ENCODE measurements at regions not wholly inside any gene's neighbourhood (a gene's known extent, or its start where the extent isn't known, plus 50 kb on each side); places are given as distances from the start of the nearest gene placed in this dataset.
"Not testable (repeated sequence)": the region's sequence is repeated elsewhere in the genome, so short reads cannot be mapped to it uniquely, and the experiment has no call there.

DNA sequence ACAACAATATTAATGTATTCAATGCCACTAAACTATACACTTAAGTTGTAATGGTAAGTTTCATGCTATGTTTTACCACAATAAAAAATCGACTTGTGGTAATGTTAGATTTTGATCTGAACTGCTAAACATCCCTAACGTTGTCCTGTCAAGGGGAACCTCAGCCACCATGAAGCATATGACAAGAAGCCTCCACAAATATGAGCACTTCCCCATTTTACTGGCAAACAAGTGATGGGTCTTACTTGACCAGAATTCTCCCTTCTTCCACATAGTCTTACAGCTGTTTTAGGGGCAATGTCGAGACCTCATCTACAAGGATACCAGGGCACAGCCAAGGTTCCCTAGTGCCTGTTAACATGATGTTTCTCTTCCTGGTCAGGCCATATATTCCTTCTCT is 124.2 kb upstream of the ABI3BP start:
- DNase-seq (ENCODE audit: low read depth, low spot score), result no peak
- H3K9me3 ChIP-seq (ENCODE audit: low read depth, low read length), result no peaks in the 10 kb centered on the region
- H3K4me3 ChIP-seq, result no peak overlapping the region
- no peak overlapping the region for H3K27ac ChIP-seq
- TF ChIP-seq POLR2AphosphoS5 (IDR thresholded peaks at IDR 0.05; ENCODE audit: borderline replicate concordance, low read depth, low read length), result no peak
- TF ChIP-seq EZH2 (IDR thresholded peaks at IDR 0.05), result no peak
- TF ChIP-seq FOXP2 (optimal IDR thresholded peaks at IDR 0.05; ENCODE audit: control extremely low read depth, extremely low read length, insufficient read depth), result no peak
- no peaks in the 10 kb centered on the region for H3K36me3 ChIP-seq (ENCODE audit: insufficient read depth, low read length)
- H3K9ac ChIP-seq (ENCODE audit: insufficient read length), result no peak overlapping the region

DNA sequence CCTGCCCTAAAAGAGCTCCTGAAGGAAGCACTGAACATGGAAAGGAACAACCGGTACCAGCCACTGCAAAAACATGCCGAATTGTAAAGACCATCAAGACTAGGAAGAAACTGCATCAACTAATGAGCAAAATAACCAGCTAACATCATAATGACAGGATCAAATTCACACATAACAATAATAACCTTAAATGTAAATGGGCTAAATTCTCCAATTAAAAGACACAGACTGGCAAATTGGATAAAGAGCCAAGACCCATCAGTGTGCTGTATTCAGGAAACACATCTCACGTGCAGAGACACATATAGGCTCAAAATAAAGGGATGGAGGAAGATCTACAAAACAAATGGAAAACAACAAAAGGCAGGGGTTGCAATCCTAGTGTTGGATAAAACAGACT is 117.1 kb upstream of the ABI3BP start:
- not testable (repeated sequence) for H3K4me3 ChIP-seq; H3K36me3 ChIP-seq (ENCODE audit: insufficient read depth, low read length); H3K9me3 ChIP-seq (ENCODE audit: low read depth, low read length); H3K9ac ChIP-seq (ENCODE audit: insufficient read length); H3K27ac ChIP-seq; DNase-seq (ENCODE audit: low read depth, low spot score)

DNA sequence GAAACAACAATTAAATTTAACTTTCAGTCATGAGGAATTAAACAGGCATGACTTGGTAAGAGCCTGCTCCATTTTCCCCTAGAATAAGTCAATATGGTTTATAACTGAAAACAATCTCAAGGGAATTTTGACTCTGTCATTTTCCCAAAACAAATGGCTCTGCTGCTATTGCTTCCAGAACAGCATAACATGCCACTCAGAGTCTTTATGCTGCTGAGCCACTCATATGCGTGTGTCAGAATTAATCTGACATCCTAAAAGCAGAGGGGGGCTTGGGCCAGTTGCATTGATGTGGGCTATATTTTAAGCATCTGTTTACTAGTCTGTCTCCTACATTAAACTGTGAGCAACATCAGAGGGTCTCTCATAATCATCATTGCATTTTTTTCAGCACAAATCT is 111.1 kb upstream of the ABI3BP start:
- no peak for DNase-seq (ENCODE audit: low read depth, low spot score)
- Histone ChIP-seq H3K36me3 (ENCODE audit: insufficient read depth, low read length) (no peaks in the 10 kb centered on the region), H3K9me3 (ENCODE audit: low read depth, low read length) (no peaks in the 10 kb centered on the region; the same call in 1 of the 2 replicates), H3K27ac (no peak overlapping the region), H3K4me3 (no peak overlapping the region), H3K9ac (ENCODE audit: insufficient read length) (no peak overlapping the region)
- TF ChIP-seq FOXP2 (optimal IDR thresholded peaks at IDR 0.05; ENCODE audit: control extremely low read depth, extremely low read length, insufficient read depth), result no peak
- TF ChIP-seq POLR2AphosphoS5 (IDR thresholded peaks at IDR 0.05; ENCODE audit: borderline replicate concordance, low read depth, low read length), result no peak
- no peak for TF ChIP-seq EZH2 (IDR thresholded peaks at IDR 0.05)

DNA sequence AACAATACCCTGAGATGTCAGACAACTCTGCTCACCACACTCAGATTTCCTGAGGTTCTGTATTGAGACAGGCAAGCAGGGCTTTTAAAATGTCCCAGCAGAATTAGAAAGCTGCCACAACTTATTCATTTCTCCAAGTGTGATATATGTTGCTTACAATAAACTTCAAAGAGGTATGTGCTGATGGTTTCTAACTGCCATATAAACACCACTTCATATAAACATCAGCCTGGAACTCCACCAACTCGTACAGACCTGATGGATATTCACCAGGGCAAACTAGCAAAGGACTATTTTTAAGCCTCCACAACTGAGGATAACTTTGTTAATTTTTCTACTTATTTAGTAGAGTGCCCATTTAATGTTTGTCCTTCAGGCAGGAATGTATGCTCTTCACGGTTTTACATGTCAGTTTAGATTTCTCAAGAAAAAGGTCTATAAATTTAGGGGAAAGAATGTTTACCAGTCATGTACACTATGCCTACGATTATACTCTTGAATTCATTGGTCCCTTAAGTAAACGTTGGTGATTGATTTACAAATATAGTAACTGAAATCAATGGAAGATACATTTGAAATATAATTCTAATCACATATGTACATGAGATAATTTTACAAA is 109.6 kb upstream of the ABI3BP start:
- DNase-seq (ENCODE audit: low read depth, low spot score), result no peak
- Histone ChIP-seq H3K36me3 (ENCODE audit: insufficient read depth, low read length) (no peaks in the 10 kb centered on the region), H3K27ac (no peak overlapping the region), H3K9ac (ENCODE audit: insufficient read length) (no peak overlapping the region), H3K4me3 (no peak overlapping the region), H3K9me3 (ENCODE audit: low read depth, low read length) (no peaks in the 10 kb centered on the region; the same call in 1 of the 2 replicates)
- TF ChIP-seq EZH2 (IDR thresholded peaks at IDR 0.05) (no peak), FOXP2 (optimal IDR thresholded peaks at IDR 0.05; ENCODE audit: control extremely low read depth, extremely low read length, insufficient read depth) (no peak), POLR2AphosphoS5 (IDR thresholded peaks at IDR 0.05; ENCODE audit: borderline replicate concordance, low read depth, low read length) (no peak)

DNA sequence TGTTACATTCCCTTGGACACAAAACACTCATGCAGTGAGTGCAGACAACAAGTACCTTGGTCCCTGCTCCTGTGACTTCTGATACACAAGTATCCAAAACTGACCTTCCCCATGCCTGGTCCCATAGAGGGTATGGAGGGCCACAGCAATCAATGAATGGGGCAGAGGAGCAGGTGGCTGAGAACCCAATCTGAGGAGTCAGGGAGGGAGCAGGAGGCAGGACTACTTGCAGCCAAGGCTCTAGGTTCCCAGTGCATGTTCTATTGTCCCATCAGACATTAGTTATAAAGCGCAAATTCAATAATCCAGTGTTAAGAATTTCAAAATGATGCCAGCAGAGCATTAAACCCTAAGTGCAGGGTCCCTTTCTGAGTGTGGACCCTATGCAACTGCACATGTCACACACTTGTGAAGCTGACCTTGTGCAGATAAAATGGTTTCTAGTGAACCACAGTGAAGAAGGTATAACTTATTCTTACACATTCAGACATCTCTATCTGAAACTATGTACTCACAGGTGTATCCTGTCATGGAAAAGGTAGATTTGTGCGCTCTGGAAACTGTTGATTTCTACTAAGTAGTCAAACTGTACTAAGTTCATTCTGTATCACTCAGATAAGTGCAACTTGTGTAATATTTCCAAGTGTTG is 107.3 kb upstream of the ABI3BP start:
- no peak overlapping the region for H3K27ac ChIP-seq
- no peaks in the 10 kb centered on the region for H3K36me3 ChIP-seq (ENCODE audit: insufficient read depth, low read length)
- H3K4me3 ChIP-seq, result no peak overlapping the region
- DNase-seq (ENCODE audit: low read depth, low spot score), result no peak
- TF ChIP-seq POLR2AphosphoS5 (IDR thresholded peaks at IDR 0.05; ENCODE audit: borderline replicate concordance, low read depth, low read length) (no peak), EZH2 (IDR thresholded peaks at IDR 0.05) (no peak), FOXP2 (optimal IDR thresholded peaks at IDR 0.05; ENCODE audit: control extremely low read depth, extremely low read length, insufficient read depth) (no peak)
- H3K9ac ChIP-seq (ENCODE audit: insufficient read length), result no peak overlapping the region
- H3K9me3 ChIP-seq (ENCODE audit: low read depth, low read length), result no peaks in the 10 kb centered on the region

DNA sequence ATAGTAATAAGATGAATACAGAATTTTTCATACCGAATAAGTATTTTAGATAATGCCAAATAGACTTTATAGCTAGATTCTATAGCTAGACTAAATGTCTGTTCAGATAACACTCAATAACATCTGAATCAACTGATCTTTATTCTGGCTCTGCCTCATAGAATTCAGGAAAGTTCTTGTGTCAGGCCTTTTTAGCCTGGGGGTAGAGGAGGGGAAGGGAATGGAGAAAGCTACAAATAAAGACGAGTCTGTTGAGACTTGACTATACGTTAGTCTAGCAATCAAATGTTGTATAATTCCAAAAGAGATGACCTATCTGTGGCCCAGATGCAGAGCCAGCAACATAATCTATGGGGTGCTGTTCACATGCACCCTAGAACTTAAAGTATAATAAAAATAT is 106.6 kb upstream of the ABI3BP start:
- Histone ChIP-seq H3K9ac (ENCODE audit: insufficient read length) (no peak overlapping the region), H3K9me3 (ENCODE audit: low read depth, low read length) (no peaks in the 10 kb centered on the region), H3K27ac (no peak overlapping the region), H3K4me3 (no peak overlapping the region), H3K36me3 (ENCODE audit: insufficient read depth, low read length) (no peaks in the 10 kb centered on the region)
- TF ChIP-seq EZH2 (IDR thresholded peaks at IDR 0.05) (no peak), POLR2AphosphoS5 (IDR thresholded peaks at IDR 0.05; ENCODE audit: borderline replicate concordance, low read depth, low read length) (no peak), FOXP2 (optimal IDR thresholded peaks at IDR 0.05; ENCODE audit: control extremely low read depth, extremely low read length, insufficient read depth) (no peak)
- DNase-seq (ENCODE audit: low read depth, low spot score), result no peak

DNA sequence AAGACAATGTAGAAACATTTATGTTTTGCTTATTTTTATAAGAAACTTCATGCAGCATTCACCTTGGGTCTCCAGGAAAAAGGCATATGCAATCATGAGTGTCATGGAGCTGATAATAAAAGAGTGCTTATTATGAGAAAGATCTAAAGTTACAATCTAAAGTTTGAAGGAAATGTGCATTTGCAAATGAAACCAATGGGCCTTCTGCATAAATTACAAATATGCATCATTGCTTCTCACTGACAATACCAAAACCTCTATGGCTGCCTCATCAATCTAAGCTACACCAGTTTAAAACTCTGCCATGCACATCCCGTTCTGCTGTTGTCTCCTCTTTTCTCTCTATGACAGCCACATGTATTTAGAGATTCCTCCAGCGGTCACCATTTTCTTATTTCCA is 103.2 kb upstream of the ABI3BP start:
- TF ChIP-seq POLR2AphosphoS5 (IDR thresholded peaks at IDR 0.05; ENCODE audit: borderline replicate concordance, low read depth, low read length) (no peak), EZH2 (IDR thresholded peaks at IDR 0.05) (no peak), FOXP2 (optimal IDR thresholded peaks at IDR 0.05; ENCODE audit: control extremely low read depth, extremely low read length, insufficient read depth) (no peak)
- H3K9ac ChIP-seq (ENCODE audit: insufficient read length), result no peak overlapping the region
- no peak overlapping the region for H3K4me3 ChIP-seq
- no peak for DNase-seq (ENCODE audit: low read depth, low spot score)
- no peak overlapping the region for H3K27ac ChIP-seq
- no peaks in the 10 kb centered on the region for H3K9me3 ChIP-seq (ENCODE audit: low read depth, low read length)
- H3K36me3 ChIP-seq (ENCODE audit: insufficient read depth, low read length), result no peaks in the 10 kb centered on the region

DNA sequence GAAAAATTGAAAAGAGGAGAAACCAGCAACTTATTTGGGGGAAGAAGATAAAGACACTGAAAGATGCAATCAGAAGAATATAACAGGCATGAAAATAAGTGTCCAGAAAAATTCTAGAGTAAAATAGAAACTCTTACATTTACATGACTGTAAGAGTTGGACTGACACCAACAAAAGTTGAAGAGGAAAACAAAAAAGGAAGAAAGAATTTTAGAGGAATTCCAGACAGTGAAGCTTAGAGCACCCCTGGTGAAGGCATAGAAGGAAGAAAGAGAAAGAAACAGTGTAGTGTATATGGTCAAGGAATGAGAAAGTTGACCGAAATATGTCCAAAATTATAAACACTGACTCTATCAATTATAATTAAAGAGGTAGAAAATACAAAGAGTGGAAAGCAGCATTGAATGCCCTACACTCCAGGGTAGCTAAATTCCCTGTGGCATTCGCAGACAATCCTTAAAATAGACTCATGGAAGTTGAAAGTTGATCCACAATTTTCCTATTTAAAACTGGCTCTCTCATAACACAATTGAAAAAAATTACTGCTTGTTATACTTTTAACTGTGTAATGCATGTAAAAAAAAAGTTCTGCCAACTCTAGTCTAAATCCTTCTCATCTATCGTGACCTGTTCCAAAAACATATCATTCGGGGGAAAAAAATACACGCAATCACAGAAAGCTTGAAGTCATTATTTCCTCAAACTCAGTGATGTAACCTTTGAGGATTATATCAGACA is 102.6 kb upstream of the ABI3BP start:
- no peaks in the 10 kb centered on the region for H3K9me3 ChIP-seq (ENCODE audit: low read depth, low read length)
- no peak for DNase-seq (ENCODE audit: low read depth, low spot score)
- H3K9ac ChIP-seq (ENCODE audit: insufficient read length), result no peak overlapping the region

More for the DNA sequence above, 102.6 kb upstream of the ABI3BP start:
- Histone ChIP-seq H3K36me3 (ENCODE audit: insufficient read depth, low read length) (no peaks in the 10 kb centered on the region), H3K4me3 (no peak overlapping the region), H3K27ac (no peak overlapping the region)
- TF ChIP-seq POLR2AphosphoS5 (IDR thresholded peaks at IDR 0.05; ENCODE audit: borderline replicate concordance, low read depth, low read length) (no peak), FOXP2 (optimal IDR thresholded peaks at IDR 0.05; ENCODE audit: control extremely low read depth, extremely low read length, insufficient read depth) (no peak), EZH2 (IDR thresholded peaks at IDR 0.05) (no peak)

Measured in SK-N-MC (cell line).